Lung (tissue), 11 donors: ENCODE measurements at regions not wholly inside any gene's neighbourhood (a gene's known extent, or its start where the extent isn't known, plus 50 kb on each side); places are given as distances from the start of the nearest gene placed in this dataset.

Experiments
- ATAC-seq: fragments of 200-7000 bp; cut with Tn5 transposase; one replicate; pipeline ENCODE4 v1.9.1; 2020; ENCODE audit warnings: moderate number of reproducible peaks; ENCODE audit not compliant: insufficient read depth, low FRiP score
- DNase-seq, 3 donors: peaks; one replicate each; pipeline ENCODE4 v3.0.0-alpha.2; 2013 to 2017
- H3K27ac ChIP-seq, 2 donors: one replicate each; pipeline ENCODE4 v1.5.1; 2013; ENCODE audit warnings: mild to moderate bottlenecking in 2 of 2, moderate library complexity in 2 of 2, control low read depth in 1 of 2, inconsistent platforms in 1 of 2, low read depth in 1 of 2, low read length in 1 of 2
- H3K27me3 ChIP-seq, 3 donors: one replicate each; pipeline ENCODE4 v1.5.1; 2013; ENCODE audit warnings: low read length in 2 of 3; ENCODE audit not compliant: control insufficient read depth in 3 of 3, insufficient read depth in 3 of 3
- H3K36me3 ChIP-seq, 4 donors: one replicate each; pipeline ENCODE4 v1.5.1; 2013; ENCODE audit warnings: low read length in 4 of 4, mild to moderate bottlenecking in 1 of 4, moderate library complexity in 1 of 4; ENCODE audit not compliant: control insufficient read depth in 4 of 4, insufficient read depth in 4 of 4
- H3K4me1 ChIP-seq, 5 donors: one replicate each; pipeline ENCODE4 v1.5.1; 2013; ENCODE audit warnings: low read length in 5 of 5, mild to moderate bottlenecking in 2 of 5, moderate library complexity in 1 of 5; ENCODE audit not compliant: control insufficient read depth in 5 of 5, insufficient read depth in 5 of 5
- H3K4me3 ChIP-seq: one replicate; pipeline ENCODE4 v1.5.1; 2013; ENCODE audit warnings: mild to moderate bottlenecking, control low read depth, moderate library complexity
- H3K9ac ChIP-seq, 2 donors: one replicate each; pipeline ENCODE4 v1.5.1; 2013; ENCODE audit warnings: low read length in 2 of 2, control low read depth in 1 of 2; ENCODE audit not compliant: insufficient read depth in 1 of 2
- H3K9me3 ChIP-seq, 4 donors: one replicate each; pipeline ENCODE4 v1.5.1; 2013; ENCODE audit warnings: low read length in 3 of 4, mild to moderate bottlenecking in 1 of 4, moderate library complexity in 1 of 4; ENCODE audit not compliant: control insufficient read depth in 4 of 4, insufficient read depth in 3 of 4
- CTCF ChIP-seq: IDR thresholded peaks from 2 replicates; pipeline ENCODE4 v1.5.1; 2012; ENCODE audit warnings: mild to moderate bottlenecking; ENCODE audit errors: control extremely low read depth, extremely low read depth
- WGBS, 2 donors: extraction: QIAGEN DNeasy Blood & Tissue Kit; methylation state at CpG; one replicate each; pipeline ENCODE4 v1.1.7; 2013; 5-methylcytosine and 5-hydroxymethylcytosine counted together
- donor health status: control.
- donor health status: control.
- donor health status: Bipolar disorder and iron deficiency.
- donor health status: healthy.
- donor health status: DM: yes; HTN: yes; CAD: no.

- 86 to 89% methylated on average over 16 of the region's 16 CpGs for WGBS, 2 donors
- Histone ChIP-seq H3K27ac (no peak overlapping the region), H3K4me3 (no peak overlapping the region), H3K4me1 (no peaks in the 10 kb centered on the region), H3K27me3 (no peaks in the 10 kb centered on the region), H3K9ac (no peak overlapping the region), H3K9me3 (peaks cover 0 to 31% (median 8%) of the 10 kb centered on the region in 4 donors), H3K36me3 (no peaks in the 10 kb centered on the region)
- TF ChIP-seq CTCF, result no peak
- ATAC-seq, result no peak
- no peak for DNase-seq
Measured at GRCh38 chr13:18962168-18962734, 219.4 kb downstream of the TUBA3C start.

GRCh38 chr13:18961383-18962117 is 220.1 kb downstream of the TUBA3C start:
- ATAC-seq (no peak), DNase-seq (no peak)
- Histone ChIP-seq H3K27me3 (no peaks in the 10 kb centered on the region), H3K9me3 (peaks cover 0 to 33% (median 13%) of the 10 kb centered on the region in 4 donors), H3K9ac (no peak overlapping the region), H3K4me1 (no peaks in the 10 kb centered on the region), H3K27ac (no peak overlapping the region), H3K4me3 (no peak overlapping the region), H3K36me3 (no peaks in the 10 kb centered on the region)
- 52 to 58% methylated on average over 4 of the region's 4 CpGs for WGBS, 2 donors
- no peak for TF ChIP-seq CTCF

- no peak overlapping the region for H3K27ac ChIP-seq
- H3K9ac ChIP-seq, result no peak overlapping the region
- peaks cover 0 to 33% (median 13%) of the 10 kb centered on the region in 4 donors for H3K9me3 ChIP-seq
- DNase-seq (no peak), ATAC-seq (no peak)
- WGBS, 2 donors, result 57 to 64% methylated on average over 5 of the region's 5 CpGs
- H3K4me1 ChIP-seq, result no peaks in the 10 kb centered on the region
- TF ChIP-seq CTCF, result no peak
- no peaks in the 10 kb centered on the region for H3K36me3 ChIP-seq
- no peak overlapping the region for H3K4me3 ChIP-seq
- H3K27me3 ChIP-seq, result no peaks in the 10 kb centered on the region
Measured at GRCh38 chr13:18960637-18961227, 220.9 kb downstream of the TUBA3C start.
